Kidney tubule cell (primary cell): ENCODE measurements at regions not wholly inside any gene's neighbourhood (a gene's known extent, or its start where the extent isn't known, plus 50 kb on each side); places are given as distances from the start of the nearest gene placed in this dataset.
A peak's percentile ranks its signal among the peaks of the same experiment; 100 is the strongest.
"Not testable (repeated sequence)": the region's sequence is repeated elsewhere in the genome, so short reads cannot be mapped to it uniquely, and the experiment has no call there.

Experiments used
- DNase-seq: peaks from one replicate; pipeline ENCODE4 v3.0.0-alpha.2; 2018; ENCODE audit warnings: low spot score

DNA sequence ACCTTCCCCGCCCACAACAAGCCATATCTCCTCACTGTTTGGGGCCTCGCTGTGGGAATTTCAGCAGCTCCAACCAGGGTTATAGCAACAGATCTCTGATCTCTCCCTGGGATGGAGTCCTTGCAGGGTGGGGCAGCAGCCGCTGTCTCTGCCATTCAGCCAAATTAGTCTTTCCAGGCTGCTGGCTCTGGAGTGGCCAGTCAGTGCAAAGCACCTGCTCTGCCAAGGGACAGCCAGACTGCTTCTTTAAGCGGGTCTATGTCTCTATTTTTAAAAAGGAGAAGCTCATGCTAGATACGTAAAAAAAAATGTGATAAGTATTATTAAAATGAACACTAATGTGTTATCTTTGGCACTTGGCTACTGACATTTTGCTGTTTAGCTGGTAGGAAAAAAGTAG lies 380.2 kb downstream of the CDH10 start:
- DNase-seq: no peak

DNA sequence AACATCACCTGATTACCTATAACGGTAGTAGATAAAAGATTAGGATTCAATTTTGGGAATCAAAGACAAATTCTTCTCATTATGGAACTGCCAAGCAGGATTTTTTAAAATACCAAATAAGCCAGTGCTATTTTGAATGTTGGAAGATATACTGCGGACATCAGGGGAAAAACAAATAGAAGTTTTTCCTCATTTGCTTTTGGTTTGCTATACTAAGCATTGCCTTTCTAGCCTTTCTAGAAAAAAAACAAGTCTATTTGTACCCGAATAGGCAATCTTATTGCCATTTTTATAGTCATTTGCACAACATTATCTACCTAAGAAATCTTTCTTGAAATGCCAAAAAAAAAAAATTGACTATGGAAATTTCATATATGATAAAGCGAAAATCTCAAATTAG lies 379.5 kb downstream of the CDH10 start:
- DNase-seq: no peak

DNA sequence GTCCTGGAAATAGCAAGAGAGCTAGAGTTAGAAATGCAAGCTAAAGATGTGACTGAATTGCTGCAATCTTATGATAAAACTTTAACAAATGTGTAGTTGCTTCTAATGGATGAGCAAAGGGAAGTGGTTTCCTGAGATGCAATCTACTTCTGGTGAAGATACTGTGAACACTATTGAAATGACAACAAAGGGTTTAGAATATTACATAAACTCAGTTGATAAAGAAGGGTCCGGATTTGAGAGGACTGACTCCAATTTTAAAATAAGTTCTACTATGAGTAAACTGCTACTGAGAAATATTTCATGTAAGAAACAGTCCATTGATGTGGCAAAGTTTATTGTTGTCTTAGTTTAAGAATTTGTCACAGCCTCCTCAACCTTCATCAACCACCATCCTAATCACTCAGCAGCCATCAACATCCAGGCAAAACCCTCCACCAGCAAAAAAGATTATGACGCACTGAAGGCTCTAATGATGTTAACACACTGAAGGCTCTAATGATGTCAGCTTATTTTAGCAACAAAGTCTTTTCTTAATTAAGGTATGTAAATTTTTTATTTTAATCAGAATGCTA lies 376.2 kb downstream of the CDH10 start:
- DNase-seq: no peak

DNA sequence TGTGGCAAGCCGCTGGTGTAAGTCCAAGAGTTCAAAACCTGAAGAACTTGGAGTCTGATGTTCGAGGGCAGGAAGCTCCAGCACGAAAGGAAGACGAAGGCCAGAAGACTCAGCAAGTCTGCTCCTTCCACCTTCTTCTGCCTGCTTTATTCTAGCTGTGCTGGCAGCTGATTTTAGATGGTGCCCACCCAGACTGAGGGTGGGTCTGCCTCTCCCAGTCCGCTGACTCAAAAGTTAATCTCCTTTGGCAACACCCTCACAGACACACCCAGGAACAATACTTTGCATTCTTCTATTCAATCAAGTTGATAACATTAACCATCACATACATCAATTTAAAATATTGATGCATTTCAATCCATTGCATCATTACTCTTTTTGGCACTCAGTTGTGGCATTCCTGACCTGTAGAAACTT lies 373.1 kb downstream of the CDH10 start:
- DNase-seq: not testable (repeated sequence)

DNA sequence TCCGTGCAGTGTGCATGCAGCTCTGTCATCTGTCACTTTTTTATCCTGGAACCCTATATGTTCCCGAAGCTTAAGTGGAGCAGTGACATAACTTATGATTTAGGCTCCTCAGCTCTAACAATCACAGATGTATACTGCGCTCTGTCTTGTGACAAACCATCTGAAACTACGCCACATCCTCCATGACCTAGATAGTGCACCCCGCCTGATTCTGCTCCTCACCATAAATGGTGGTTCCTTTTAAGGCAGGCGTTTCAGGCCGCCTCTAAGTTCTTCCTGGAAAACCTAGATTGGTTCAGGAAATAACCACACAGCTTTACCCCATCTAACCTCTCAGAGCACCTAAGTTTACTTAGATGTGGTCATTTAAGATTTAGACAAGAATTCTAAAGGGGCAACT lies 372.0 kb downstream of the CDH10 start:
- no peak for DNase-seq

DNA sequence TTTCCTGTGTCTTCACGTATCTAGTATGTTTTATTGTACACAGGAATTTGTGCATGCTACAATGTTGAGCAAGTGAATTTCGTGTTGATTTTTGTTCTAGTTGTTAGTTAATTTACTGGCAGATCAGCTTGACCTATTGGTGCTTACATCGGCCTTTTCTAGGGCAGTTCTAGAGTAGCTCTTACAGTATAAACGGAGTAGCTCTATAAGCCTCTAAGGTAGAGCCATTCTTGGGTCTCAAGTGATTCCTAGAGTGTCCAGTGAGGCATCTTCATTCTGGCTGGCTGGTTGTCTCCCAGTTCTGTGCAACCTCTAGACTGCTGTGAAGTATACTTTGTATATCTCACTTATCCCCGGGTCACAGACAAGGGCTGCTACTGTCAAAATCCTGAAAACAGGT lies 364.6 kb downstream of the CDH10 start:
- DNase-seq: no peak

DNA sequence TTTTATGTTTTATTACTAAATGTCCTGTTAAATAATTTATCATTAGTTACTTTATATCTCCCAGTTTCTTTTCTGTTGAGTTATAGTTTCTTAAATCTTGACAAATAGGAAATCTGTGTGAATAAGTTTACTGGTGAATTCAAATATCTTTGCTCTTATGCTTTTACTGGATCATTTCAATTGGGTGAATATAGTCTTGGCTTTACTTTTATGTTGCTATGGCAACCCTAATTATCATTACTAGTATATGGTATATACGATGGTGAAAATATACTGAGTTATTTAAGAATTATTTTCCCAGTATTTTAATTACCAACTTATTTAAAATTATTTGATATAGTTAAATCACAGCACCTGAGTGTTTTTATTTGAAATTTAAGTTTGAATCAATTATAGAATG lies 363.0 kb downstream of the CDH10 start:
- DNase-seq: no peak

DNA sequence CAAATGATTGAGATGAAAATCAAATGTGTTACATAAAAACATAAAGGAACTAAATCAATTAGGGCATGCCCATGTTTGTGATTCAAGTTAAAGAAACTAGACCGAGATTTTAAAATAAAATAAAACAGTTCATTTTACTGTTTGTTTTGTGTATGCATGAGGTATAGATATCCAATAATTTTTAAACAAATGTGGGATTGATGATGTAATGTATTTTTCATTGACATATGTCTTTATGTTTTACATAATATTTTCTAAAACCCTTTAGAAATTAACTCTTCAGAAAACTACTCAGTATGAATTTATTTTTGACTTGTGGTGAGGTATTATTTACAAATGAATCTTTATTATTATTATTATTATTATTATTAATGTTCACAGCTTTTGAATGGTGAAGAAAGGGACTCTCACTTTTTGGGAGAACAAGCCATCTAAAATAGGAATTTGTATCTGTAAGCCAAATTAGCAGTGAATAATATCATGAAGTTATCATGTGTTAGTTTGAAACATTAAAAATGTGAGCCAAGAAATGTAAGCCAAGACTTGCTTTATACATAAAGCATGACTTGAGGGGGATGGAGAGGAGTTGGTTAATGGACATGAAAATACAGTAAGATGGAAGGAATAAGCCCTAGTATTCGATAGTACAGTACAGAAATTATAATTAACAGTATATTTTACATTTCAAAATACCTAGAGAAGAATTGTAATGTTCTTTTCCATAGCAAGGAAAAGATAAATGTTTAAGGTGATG lies 355.0 kb downstream of the CDH10 start:
- DNase-seq: no peak

DNA sequence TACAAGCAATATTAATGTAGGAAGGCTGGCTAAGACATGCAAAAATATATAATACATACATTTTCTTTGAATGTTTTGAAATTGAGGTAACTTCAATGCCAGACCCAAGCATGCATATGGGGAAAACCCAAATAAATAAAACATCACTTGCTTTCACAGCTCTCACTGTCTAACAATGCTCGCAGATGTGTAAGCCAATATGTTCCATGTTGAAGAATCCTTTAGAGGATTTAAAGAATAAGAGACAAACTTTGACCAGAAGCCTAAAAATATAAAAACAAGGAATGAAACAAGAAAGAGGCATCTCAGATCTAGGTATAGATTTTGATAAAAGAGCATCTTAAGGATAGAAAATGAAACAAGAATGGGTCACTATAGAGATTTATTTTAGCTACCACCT lies 354.2 kb downstream of the CDH10 start:
- no peak for DNase-seq

DNA sequence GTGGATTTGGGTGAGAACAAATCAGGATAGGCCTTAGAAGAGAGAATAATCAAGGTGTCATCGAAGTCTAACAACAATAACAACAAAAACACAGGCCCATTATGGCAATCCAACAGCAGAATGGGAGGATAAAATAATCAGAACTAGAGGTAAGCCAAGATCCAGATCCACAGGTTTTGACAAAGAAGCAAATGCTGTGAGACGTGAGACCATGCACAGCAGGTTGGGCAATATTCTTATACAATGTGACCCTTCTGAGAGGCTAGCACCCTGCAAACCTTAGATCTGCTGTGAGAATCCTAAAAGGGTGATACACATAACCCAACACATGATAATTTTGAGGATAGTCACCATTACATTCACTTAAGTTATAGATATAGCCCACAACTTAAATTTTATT lies 352.9 kb downstream of the CDH10 start:
- no peak for DNase-seq

DNA sequence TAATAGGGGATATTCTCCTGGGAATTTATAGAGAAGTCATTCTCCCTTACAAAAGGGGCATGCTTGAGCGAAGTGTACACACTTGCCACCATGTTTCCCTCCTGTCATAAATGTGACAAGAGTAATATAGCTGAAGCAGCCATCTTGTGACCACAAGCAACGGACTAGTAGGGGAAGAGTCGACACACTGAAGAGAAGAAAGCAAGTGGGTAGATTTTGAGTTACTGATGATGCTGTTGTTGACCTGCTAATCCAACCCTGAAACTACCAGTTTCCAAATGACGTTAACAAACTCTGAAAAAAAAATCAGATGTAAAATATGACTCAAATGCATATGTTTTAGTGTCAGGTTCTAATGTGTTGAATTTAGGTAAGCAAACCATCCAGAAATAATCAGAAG lies 350.4 kb downstream of the CDH10 start:
- DNase-seq: no peak

DNA sequence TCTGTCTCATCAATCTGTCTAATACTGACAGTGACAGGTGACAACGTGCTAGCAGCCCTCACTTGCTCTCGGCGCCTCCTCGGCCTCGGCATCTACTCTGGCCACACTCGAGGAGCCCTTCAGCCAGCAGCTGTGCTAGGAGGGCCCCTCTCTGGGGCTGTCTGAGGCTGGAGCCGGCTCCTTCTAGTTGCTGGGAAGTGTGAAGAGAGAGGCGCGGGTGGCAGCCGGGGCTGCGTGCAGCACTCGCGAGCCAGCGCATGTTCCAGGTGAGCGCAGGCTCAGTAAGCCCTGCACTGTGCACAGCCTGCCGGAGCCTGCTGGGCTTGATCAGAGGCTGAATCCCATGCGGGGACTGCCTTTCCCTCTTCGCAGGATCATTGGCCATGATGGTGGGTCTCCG lies 330.7 kb downstream of the CDH10 start:
- no peak for DNase-seq

DNA sequence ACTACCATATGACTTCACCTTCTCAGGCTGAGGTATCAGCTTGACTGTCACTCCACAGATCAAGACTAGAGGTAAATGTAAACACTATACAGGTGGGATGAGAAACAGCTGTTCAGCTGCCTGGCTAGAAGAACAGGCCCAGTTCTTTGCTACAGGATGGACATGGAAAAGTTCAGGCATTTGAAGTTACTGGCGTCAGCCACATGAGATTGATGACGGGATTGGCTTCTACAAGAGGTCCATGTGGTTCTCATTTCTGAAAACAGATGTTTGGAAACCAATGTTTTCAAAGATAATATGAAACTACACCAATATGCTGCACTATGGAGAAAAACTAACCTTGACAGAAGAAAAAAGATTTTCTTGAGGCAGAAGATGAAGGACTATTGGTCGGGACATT lies 324.1 kb downstream of the CDH10 start:
- DNase-seq: no peak

DNA sequence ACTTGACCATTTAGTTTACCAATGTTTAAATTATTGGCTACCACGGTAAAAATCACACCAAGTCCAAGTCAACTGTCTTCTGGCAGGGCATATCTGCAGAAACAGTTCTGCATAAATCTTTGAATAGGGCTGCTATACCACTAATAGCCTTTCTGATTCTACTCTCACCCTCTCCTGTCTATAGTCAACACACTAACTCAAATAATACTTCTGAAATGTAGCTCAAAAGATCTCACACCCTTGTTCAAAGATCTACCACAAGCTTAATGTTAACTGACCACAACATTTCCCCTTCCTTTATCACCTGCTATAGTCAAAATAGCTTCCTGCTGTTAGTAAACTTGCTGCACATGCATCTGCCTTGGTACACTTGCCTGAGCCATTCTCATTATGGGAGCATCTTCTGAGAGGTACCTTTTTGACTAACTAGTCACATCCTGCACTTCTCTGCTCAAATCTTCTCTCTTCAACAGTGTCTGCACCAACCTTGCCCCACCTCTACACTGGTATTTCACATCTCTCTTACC lies 319.4 kb downstream of the CDH10 start:
- DNase-seq: peak; percentile 6

DNA sequence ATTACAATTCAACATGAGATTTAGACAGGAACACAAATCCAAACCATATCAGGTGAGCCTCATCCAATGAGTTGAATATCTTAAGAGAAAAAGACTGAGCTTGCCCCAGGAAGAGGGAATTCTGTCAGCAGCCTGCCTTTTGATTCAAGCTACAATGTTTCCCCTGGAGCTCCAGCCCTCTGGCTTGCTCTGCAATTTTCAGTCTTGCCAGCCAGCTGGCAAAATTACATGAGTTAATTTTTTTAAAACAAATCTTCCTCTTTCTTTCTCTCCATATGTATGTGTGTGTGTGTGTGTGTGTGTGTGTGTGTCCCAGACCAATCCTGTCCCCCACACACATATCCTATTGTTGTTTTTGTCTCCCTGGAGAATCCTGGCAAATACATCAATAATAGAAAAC lies 313.2 kb downstream of the CDH10 start:
- no peak for DNase-seq

DNA sequence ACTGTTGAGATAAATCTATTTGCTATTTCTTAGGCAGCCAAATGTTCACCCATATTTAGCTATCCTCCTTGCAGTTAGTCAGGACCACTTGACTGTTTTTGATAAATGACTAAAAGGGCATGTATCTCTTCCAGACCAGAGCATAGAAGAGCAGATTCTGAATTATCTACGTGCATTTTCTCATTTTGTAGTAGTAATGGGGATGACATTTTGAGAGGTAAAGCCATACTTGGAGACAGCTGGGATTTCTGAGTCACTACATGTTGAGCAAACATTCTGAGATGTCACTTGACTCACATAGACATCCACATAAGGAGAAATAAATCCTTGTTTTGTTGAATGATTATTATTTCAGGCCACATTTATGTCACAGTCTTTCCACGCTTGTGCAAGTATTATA lies 297.6 kb downstream of the CDH10 start:
- no peak for DNase-seq

DNA sequence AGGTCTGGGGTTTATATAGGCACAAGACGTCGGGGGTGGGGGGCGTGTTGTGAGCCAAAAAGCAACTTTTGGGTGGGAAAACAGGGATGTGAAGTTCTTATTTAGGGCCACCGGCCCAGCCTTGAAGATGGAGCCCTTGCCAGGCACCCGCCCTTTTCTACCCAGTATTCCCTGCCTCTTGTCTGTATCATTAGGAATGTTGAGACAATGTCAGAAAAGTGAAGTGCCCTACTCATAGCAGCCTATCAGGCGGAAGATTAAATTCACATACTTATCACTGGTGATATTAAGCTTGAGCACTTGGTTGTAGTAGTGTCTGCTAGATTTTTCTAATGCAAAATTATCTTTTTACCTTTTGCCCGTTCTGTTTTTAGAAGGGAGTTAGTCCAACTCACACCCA lies 293.5 kb downstream of the CDH10 start:
- no peak for DNase-seq

DNA sequence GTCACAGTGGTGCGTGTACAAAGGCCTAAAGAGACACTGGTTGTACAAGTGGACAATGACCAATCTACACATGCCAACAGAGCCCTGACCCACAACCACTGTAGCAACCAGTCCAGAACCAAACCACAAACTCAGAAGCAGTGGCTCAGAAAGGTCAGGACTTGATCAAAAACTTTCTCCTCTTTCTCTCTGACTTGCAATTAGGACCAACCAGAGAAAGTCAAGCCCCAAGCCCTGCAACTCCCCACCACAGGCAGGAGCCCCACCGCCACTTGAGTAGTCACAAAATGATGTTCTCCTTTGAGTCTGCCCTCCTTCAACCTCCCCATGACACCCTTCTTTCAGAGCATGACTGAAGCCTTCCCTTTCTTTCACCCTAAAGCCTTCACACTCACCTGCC lies 291.8 kb downstream of the CDH10 start:
- peak; percentile 24 for DNase-seq

DNA sequence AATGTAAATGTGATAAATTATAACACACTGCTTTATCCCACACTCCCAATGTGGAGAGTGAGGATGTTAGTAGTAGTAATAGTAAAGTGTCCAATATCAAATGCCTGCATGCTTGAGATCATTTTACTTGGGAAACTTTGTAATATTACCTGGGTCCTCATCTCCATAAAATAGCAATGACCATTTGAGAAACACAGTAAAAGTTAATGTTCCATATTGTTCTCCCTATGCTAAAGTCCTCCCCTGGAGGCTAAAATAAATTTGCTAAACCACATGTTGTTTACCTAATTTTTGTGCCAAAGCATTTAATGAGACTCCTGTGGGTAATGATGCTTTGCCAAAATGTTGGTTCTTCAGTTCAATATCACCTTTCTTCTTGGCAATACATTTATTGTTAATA lies 291.2 kb downstream of the CDH10 start:
- no peak for DNase-seq

DNA sequence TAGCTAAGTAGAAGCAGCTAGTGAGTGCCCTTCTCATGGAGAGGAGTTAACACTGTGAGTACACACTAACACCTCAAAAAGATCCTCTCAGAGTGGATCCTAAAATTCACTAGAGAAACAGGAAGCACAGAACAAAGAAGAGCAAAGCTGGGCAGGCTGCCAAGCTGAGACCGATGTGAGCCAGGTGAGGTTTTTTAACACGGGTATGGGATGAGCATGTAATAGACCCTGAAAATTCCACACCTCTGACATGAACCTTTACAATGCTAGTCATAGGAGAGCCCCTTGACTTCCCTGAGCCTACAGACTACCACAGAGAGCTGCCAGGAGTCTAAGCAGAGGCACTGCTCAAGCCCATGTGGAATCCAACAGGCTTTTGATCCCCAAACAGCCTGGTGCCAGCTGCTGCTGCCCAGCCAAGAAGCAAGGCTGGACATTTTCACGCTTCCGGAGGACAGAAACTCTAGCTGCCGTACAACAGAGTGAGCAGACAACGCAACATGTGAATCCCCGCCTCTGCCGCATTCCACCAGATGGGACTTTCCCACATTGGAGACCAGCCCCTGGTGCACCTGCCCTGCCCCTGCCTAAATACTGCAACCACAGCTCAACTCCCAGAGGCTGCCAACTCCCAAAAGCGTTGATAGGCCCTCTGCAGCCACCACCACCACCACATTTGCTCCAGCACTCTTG lies 280.8 kb downstream of the CDH10 start:
- peak; percentile 78 for DNase-seq

DNA sequence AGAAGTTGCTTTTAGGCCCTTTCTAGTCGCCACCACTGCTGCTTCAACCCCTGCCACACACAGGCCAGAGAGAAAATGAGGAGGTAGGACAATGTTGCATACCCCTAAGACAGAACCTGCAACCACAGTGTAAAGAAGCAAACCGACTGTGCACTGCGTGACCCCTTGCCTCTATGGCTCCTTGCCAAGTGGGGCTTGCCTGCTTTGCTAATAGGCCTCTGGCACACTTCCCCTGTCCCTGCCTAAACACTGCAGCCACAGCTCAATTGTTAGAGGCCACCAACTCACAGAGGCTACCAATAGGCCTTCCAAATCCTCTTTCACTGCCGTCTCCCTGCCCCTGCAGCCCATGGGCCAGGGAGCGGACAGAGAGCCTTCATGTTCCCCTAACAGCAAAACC lies 280.1 kb downstream of the CDH10 start:
- no peak for DNase-seq

DNA sequence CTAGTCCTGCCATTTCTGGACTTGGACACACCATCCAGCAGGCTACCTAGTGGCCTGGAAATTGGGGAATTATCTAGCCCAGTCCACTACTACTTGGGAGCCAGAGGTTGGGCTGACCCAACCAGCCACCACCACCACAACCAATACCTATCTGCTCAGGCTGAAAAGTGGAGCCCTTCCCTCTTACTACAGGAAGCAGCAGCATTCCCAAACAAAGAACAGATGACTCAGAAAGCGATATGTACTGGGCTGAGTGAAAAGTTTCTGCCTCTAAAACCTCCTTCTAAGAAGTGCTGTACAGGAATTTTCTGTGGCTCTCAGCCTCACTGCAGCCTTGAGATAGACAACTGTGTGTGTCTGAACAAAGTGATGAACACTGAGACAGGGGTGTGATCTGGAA lies 279.4 kb downstream of the CDH10 start:
- DNase-seq: peak; percentile 71

DNA sequence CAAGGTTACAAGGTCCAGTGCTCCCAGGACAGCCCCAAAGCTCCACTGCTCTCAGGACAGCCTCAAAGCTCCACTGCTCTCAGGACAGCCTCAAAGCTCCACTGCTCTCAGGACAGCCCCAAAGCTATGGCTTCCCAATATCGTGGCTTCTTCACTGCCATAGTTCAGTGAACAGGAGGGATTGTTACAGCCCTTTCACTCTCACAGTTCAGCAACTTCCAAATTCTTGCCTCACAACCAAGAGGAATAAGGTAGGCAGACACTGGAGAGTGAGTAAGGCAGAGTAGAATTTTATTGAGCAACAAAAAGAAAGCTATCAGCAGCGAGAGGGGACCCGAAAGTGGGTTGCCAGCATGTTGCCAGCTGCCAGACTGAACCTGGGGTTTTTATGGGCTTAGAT lies 277.6 kb downstream of the CDH10 start:
- peak; percentile 77 for DNase-seq
